Activated B cell treated with CpG ODN at 0.5 μM for 24 hours (primary cell): ENCODE measurements at regions not wholly inside any gene's neighbourhood (a gene's known extent, or its start where the extent isn't known, plus 50 kb on each side); places are given as distances from the start of the nearest gene placed in this dataset.

Source experiments
- ATAC-seq: fragments of 200-7000 bp; cut with Tn5 transposase; one replicate; pipeline ENCODE4 v1.10.0; 2021; ENCODE audit warnings: low read depth, mild to moderate bottlenecking, moderate library complexity
- CTCF ChIA-PET: fragments of 350-600 bp; sonication (Branson Sonifier 250); formaldehyde crosslinking; loops from one replicate; lab custom pipeline; 2021; ENCODE audit warnings: antibody characterized with exemption; lab: Charles Lee
- POLR2A ChIA-PET: fragments of 350-600 bp; sonication (Branson Sonifier 250); formaldehyde crosslinking; loops from one replicate; lab custom pipeline; 2021; ENCODE audit warnings: antibody characterized with exemption; lab: Charles Lee
- DNase-seq: peaks from one replicate; pipeline ENCODE4 v3.0.0; 2022
- H3K27ac Mint-ChIP-seq: one replicate; pipeline ENCODE4 v1.8.0; 2020; ENCODE audit warnings: mixed read lengths
- H3K27me3 Mint-ChIP-seq: one replicate; pipeline ENCODE4 v1.8.0; 2021; ENCODE audit warnings: mixed read lengths
- H3K36me3 Mint-ChIP-seq: one replicate; pipeline ENCODE4 v1.8.0; 2021; ENCODE audit warnings: low read depth, mixed read lengths
- H3K4me1 Mint-ChIP-seq: one replicate; pipeline ENCODE4 v1.8.0; 2021; ENCODE audit warnings: mixed read lengths
- H3K4me3 Mint-ChIP-seq: one replicate; pipeline ENCODE4 v1.8.0; 2020; ENCODE audit warnings: mild to moderate bottlenecking, mixed read lengths
- H3K9me3 Mint-ChIP-seq: one replicate; pipeline ENCODE4 v1.8.0; 2020; ENCODE audit warnings: mixed read lengths
- CTCF ChIP-seq: fragments of 200-600 bp; IDR thresholded peaks from one replicate; pipeline ENCODE4 v1.8.0; 2022; ENCODE audit warnings: antibody characterized with exemption, mild to moderate bottlenecking
- intact Hi-C: fragments of 100-400 bp; cut with micrococcal nuclease; formaldehyde crosslinking; loops from one replicate; pipeline ENCODE4 v1.15.1; 2024

GRCh38 chr13:107466326-107467099 lies 748.8 kb downstream of the LIG4 start:
- Mint-ChIP-seq H3K9me3 (peaks cover 20% of the 10 kb centered on the region), H3K4me1 (no peaks in the 10 kb centered on the region), H3K4me3 (no peak overlapping the region), H3K27me3 (no peaks in the 10 kb centered on the region), H3K36me3 (no peaks in the 10 kb centered on the region), H3K27ac (no peak overlapping the region)
- DNase-seq: no peak
- ATAC-seq: no peak
- POLR2A ChIA-PET: no interaction called here
- TF ChIP-seq CTCF: no peak
- intact Hi-C loops: no loop called here
- CTCF ChIA-PET: no interaction called here

- H3K27me3 Mint-ChIP-seq: no peaks in the 10 kb centered on the region
- DNase-seq (no peak), ATAC-seq (no peak)
- H3K4me1 Mint-ChIP-seq: no peaks in the 10 kb centered on the region
- H3K36me3 Mint-ChIP-seq: no peaks in the 10 kb centered on the region
- TF ChIP-seq CTCF: no peak
- H3K27ac Mint-ChIP-seq: no peak overlapping the region
- no peak overlapping the region for H3K4me3 Mint-ChIP-seq
- ChIA-PET POLR2A (no interaction called here), CTCF (no interaction called here)
- intact Hi-C loops: no loop called here
- peaks cover 17% of the 10 kb centered on the region for H3K9me3 Mint-ChIP-seq
Observed at GRCh38 chr13:107462501-107462900, 752.8 kb downstream of the LIG4 start.

GRCh38 chr13:107461751-107462150 lies 753.6 kb downstream of the LIG4 start:
- H3K27ac Mint-ChIP-seq: no peak overlapping the region
- CTCF ChIA-PET: no interaction called here
- intact Hi-C loops: no loop called here
- H3K27me3 Mint-ChIP-seq: no peaks in the 10 kb centered on the region
- ATAC-seq: no peak
- H3K9me3 Mint-ChIP-seq: peaks cover 14% of the 10 kb centered on the region
- no peaks in the 10 kb centered on the region for H3K4me1 Mint-ChIP-seq
- H3K36me3 Mint-ChIP-seq: no peaks in the 10 kb centered on the region
- no peak for TF ChIP-seq CTCF
- no peak for DNase-seq
- no peak overlapping the region for H3K4me3 Mint-ChIP-seq
- POLR2A ChIA-PET: no interaction called here

GRCh38 chr13:107459430-107459829 lies 755.9 kb downstream of the LIG4 start:
- intact Hi-C loops: no loop called here
- no peak for DNase-seq
- H3K4me3 Mint-ChIP-seq: no peak overlapping the region
- no peaks in the 10 kb centered on the region for H3K27me3 Mint-ChIP-seq
- H3K27ac Mint-ChIP-seq: no peak overlapping the region
- CTCF ChIA-PET: no interaction called here
- no peak for ATAC-seq
- TF ChIP-seq CTCF: no peak
- H3K9me3 Mint-ChIP-seq: peaks cover 3% of the 10 kb centered on the region
- POLR2A ChIA-PET: no interaction called here
- no peaks in the 10 kb centered on the region for H3K4me1 Mint-ChIP-seq
- H3K36me3 Mint-ChIP-seq: no peaks in the 10 kb centered on the region

- Mint-ChIP-seq H3K9me3 (peaks cover 5% of the 10 kb centered on the region), H3K27ac (no peak overlapping the region), H3K36me3 (no peaks in the 10 kb centered on the region), H3K4me3 (no peak overlapping the region), H3K4me1 (no peaks in the 10 kb centered on the region), H3K27me3 (no peaks in the 10 kb centered on the region)
- no peak for ATAC-seq
- TF ChIP-seq CTCF: no peak
- intact Hi-C loops: no loop called here
- CTCF ChIA-PET: no interaction called here
- POLR2A ChIA-PET: no interaction called here
- no peak for DNase-seq
Observed at GRCh38 chr13:107458269-107458668, 757.1 kb downstream of the LIG4 start.
